Right lobe of liver (tissue), 4 donors: ENCODE measurements at regions not wholly inside any gene's neighbourhood (a gene's known extent, or its start where the extent isn't known, plus 50 kb on each side); places are given as distances from the start of the nearest gene placed in this dataset.

ENCODE experiments used
- CTCF ChIP-seq, 4 donors: fragments of 200-600 bp in 3 of 4; fragments of 450-650 bp in 1 of 4; IDR thresholded peaks; one replicate each; pipeline versions ENCODE4 v1.5.1 to v1.8.0; 2016 to 2022; ENCODE audit warnings: antibody characterized with exemption in 4 of 4, mild to moderate bottlenecking in 2 of 4
- POLR2A ChIP-seq: fragments of 450-650 bp; IDR thresholded peaks from one replicate; pipeline ENCODE4 v1.6.1; 2017; ENCODE audit warnings: antibody characterized with exemption, mild to moderate bottlenecking
- donor health status: DM: no; HTN: no; CAD: no.
- donor health status: DM: no; HTN: no; CAD: no.
- donor health status: DM: no; HTN: yes; CAD: no.

- TF ChIP-seq POLR2A (peak; percentile 31), CTCF (IDR thresholded peaks at IDR 0.05) (no peak)
Measured at GRCh38 chr6:25083784-25084507, 148.2 kb upstream of the RIPOR2 start.
